ENCODE measurements at regions not wholly inside any gene's neighbourhood (a gene's known extent, or its start where the extent isn't known, plus 50 kb on each side); places are given as distances from the start of the nearest gene placed in this dataset.
"Not testable (repeated sequence)": the region's sequence is repeated elsewhere in the genome, so short reads cannot be mapped to it uniquely, and the experiment has no call there.

DNA sequence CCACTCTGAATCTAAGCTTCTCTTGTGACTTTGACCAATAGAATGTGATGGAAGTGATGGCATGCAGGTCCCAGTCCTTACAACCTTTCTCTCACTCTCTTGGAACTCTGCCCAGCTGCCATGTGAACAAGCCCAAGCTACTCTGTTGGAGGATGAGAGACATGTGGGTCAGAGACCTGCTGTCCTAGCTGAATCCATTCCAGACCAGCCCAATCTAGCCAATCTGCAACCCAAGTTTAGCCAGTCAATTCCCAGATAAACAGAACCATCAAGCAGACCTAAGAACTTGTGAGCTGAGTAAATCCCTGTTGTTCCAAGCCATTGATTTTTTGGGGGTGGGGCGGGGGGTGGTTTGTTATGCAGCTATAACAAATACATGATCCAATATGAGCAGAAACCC, 69.2 kb upstream of the GRK3 start:
- no peaks in the 10 kb centered on the region for H3K36me3 ChIP-seq (ENCODE audit: control insufficient read depth, insufficient read depth, low read length)
- no peaks in the 10 kb centered on the region for H3K27me3 ChIP-seq (ENCODE audit: control insufficient read depth, insufficient read depth, low read length)
- no peaks in the 10 kb centered on the region for H3K9me3 ChIP-seq (ENCODE audit: control insufficient read depth, low read length)
- no peaks in the 10 kb centered on the region for H3K4me1 ChIP-seq (ENCODE audit: control insufficient read depth, insufficient read depth, low read length)
- H3K4me3 ChIP-seq (ENCODE audit: low read length), result no peak overlapping the region
- H3K9ac ChIP-seq (ENCODE audit: low read length), result no peak overlapping the region

DNA sequence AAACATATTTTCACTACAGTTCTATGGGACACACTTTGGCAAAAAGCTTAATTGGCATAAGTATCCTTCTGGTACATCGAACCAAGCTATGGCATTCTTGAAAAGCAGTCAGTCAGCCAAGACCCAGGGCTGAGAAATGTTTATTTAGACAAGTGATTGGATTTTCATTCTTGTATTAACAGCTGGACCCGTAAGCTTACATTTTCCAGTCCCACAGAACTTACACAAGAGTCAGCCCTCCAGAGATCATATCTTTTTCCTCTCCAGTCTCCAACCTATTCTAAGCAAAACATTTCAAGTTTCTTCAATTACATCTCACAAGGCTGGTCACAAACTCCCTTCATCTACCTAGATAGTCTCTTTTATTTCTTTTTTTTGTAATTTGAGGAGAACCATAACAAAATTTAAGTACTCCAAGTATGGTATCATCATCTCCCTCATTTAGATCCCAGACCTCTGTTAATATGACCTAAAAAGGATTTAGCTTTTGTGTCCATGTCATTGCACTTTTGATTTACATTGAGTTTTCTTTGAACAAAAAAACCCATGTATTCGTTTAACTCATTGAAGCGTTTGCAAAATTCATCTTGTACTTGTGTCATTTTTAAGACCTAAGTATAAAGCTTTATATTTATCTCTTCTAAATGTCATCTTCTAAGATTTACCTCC, 67.9 kb upstream of the GRK3 start:
- Histone ChIP-seq H3K36me3 (ENCODE audit: control insufficient read depth, insufficient read depth, low read length) (no peaks in the 10 kb centered on the region), H3K4me1 (ENCODE audit: control insufficient read depth, insufficient read depth, low read length) (no peaks in the 10 kb centered on the region), H3K4me3 (ENCODE audit: low read length) (no peak overlapping the region), H3K9ac (ENCODE audit: low read length) (no peak overlapping the region), H3K27me3 (ENCODE audit: control insufficient read depth, insufficient read depth, low read length) (no peaks in the 10 kb centered on the region), H3K9me3 (ENCODE audit: control insufficient read depth, low read length) (no peaks in the 10 kb centered on the region)

DNA sequence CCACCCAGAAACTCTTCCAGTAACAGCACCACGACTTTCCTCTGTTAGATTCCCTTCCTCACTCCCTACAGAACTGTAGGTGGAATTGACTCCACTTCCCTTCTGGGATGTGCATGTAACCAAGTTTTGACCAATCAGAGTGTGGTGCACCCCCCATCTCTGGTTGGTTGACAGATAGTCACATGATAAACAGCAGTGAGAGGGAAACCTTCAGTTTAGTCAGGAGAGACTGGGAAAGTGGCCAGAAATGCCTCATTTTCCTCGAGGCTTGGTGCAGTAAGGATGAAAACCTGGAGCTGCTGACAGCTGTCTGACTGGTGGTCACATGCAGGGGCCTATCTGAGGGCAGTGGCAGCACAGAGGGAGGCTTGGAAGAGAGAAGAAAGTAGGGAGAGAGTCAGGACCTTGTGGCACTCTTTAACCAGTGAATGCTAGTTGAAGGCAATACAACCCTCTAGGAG, 67.3 kb upstream of the GRK3 start:
- Histone ChIP-seq H3K4me3 (ENCODE audit: low read length) (no peak overlapping the region), H3K4me1 (ENCODE audit: control insufficient read depth, insufficient read depth, low read length) (no peaks in the 10 kb centered on the region), H3K27me3 (ENCODE audit: control insufficient read depth, insufficient read depth, low read length) (no peaks in the 10 kb centered on the region), H3K36me3 (ENCODE audit: control insufficient read depth, insufficient read depth, low read length) (no peaks in the 10 kb centered on the region), H3K9ac (ENCODE audit: low read length) (no peak overlapping the region), H3K9me3 (ENCODE audit: control insufficient read depth, low read length) (no peaks in the 10 kb centered on the region)

DNA sequence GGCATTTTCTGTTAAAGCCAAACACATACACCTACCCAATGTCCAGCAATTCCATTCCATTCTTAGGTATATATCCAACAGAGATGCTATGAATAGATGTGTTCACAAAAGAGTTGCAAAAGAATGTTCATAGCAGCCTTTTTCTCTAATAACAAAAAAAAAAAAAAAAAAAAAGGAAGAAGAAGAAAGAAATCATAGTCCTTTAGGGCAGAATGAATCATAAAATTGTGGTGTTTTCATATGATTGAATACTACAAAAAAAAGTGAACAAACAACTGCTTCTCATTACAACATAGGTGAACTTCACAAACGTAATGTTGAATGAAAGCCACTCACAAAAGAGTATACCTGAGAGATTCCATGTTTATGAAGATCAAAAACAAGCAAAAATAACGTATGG, 66.8 kb upstream of the GRK3 start:
- Histone ChIP-seq H3K36me3 (ENCODE audit: control insufficient read depth, insufficient read depth, low read length) (no peaks in the 10 kb centered on the region), H3K27me3 (ENCODE audit: control insufficient read depth, insufficient read depth, low read length) (no peaks in the 10 kb centered on the region), H3K4me3 (ENCODE audit: low read length) (no peak overlapping the region), H3K9me3 (ENCODE audit: control insufficient read depth, low read length) (no peaks in the 10 kb centered on the region), H3K4me1 (ENCODE audit: control insufficient read depth, insufficient read depth, low read length) (no peaks in the 10 kb centered on the region), H3K9ac (ENCODE audit: low read length) (no peak overlapping the region)

DNA sequence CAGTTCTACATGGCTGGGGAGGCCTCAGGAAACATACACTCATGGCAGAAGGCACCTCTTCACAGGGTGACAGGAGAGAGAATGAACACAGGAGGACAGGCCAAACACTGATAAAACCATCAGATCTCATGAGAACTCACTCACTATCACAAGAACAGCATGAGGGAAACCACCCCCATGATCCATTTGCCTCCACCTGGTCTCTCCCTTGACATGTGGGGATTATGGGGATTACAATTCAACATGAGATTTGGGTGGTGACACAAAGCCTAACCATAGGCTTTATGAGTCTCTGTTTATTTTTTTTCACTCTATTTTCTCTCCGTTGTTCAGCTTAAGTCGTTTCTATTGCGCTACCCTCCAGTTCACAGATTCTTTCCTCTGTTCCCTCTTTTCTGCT, 63.8 kb upstream of the GRK3 start:
- not testable (repeated sequence) for H3K9me3 ChIP-seq (ENCODE audit: control insufficient read depth, low read length); H3K4me1 ChIP-seq (ENCODE audit: control insufficient read depth, insufficient read depth, low read length); H3K27me3 ChIP-seq (ENCODE audit: control insufficient read depth, insufficient read depth, low read length)

DNA sequence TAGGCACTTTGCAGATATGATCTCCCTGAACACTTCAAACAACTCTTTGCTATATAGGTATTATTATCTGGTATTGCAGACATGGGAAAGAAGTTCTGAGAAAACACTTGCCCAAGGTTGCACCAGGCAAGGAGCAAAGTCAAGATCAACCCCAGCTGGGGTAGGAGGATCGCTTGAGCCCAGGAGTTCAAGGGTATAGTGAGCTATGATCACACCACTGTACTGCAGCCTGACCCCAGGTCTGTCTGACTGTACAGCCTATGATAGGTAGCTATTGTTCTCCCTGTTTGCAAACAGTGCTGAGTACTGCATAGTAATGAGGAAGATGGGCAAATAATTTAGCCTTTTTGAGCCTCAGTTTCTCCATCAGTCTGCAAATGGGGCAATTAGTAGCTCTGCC, 60.5 kb upstream of the GRK3 start:
- H3K9ac ChIP-seq (ENCODE audit: low read length); H3K4me3 ChIP-seq (ENCODE audit: low read length); H3K36me3 ChIP-seq (ENCODE audit: control insufficient read depth, insufficient read depth, low read length); H3K27me3 ChIP-seq (ENCODE audit: control insufficient read depth, insufficient read depth, low read length); H3K9me3 ChIP-seq (ENCODE audit: control insufficient read depth, low read length); H3K4me1 ChIP-seq (ENCODE audit: control insufficient read depth, insufficient read depth, low read length): not testable (repeated sequence)

More for the DNA sequence above, 63.8 kb upstream of the GRK3 start:
- H3K4me3 ChIP-seq (ENCODE audit: low read length); H3K36me3 ChIP-seq (ENCODE audit: control insufficient read depth, insufficient read depth, low read length); H3K9ac ChIP-seq (ENCODE audit: low read length): not testable (repeated sequence)

DNA sequence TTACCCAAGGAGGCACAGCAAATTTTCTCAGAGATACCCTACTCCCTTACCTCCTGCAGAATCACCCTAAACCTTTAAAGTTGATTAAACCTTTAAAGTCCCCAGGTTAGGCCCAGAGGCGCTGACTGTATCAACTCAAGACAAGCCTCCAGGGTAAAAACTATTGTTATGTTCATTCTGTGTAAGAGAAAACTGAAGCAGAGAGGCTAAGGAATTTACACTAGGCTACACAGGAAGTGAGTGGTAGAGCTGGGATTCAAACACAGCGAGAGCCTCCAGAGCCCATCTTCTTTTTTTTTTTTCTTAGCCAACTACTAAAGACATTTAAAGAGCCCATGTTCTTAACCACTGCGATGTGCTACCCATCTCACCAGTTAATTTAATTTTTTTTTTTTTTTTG, 56.3 kb upstream of the GRK3 start:
- Histone ChIP-seq H3K9ac (ENCODE audit: low read length) (no peak overlapping the region), H3K9me3 (ENCODE audit: control insufficient read depth, low read length) (no peaks in the 10 kb centered on the region), H3K36me3 (ENCODE audit: control insufficient read depth, insufficient read depth, low read length) (no peaks in the 10 kb centered on the region), H3K4me3 (ENCODE audit: low read length) (no peak overlapping the region), H3K27me3 (ENCODE audit: control insufficient read depth, insufficient read depth, low read length) (no peaks in the 10 kb centered on the region), H3K4me1 (ENCODE audit: control insufficient read depth, insufficient read depth, low read length) (peaks cover 5% of the 10 kb centered on the region)

DNA sequence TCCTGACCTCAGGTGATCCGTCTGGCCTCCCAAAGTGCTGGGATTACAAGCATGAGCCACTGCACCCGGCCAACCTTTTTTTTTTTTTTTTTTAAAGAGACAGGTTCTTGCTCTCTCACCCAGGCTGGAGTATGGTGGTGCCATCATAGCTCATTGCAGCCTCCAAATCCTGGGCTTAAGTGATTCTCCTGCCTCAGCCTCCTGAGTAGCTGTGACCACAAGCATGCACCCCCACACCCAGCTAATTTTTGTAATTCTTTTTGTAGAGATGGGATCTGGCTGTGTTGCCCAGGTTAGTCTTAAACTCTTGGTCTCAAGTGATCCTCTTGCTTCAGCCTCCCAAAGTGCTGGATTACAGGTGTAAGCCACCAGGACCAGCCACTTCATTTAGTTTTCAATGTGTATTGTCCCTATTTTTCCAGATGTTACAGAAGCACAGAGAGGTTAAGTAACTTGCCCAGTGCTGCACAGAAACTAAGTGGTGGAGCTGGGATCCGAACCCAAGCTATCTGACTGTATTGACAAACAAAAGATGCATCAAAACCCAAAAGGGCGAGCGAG, 55.6 kb upstream of the GRK3 start:
- no peak overlapping the region for H3K4me3 ChIP-seq (ENCODE audit: low read length)
- H3K27me3 ChIP-seq (ENCODE audit: control insufficient read depth, insufficient read depth, low read length), result no peaks in the 10 kb centered on the region
- peaks cover 5% of the 10 kb centered on the region for H3K4me1 ChIP-seq (ENCODE audit: control insufficient read depth, insufficient read depth, low read length)
- no peaks in the 10 kb centered on the region for H3K36me3 ChIP-seq (ENCODE audit: control insufficient read depth, insufficient read depth, low read length)
- H3K9ac ChIP-seq (ENCODE audit: low read length), result no peak overlapping the region
- H3K9me3 ChIP-seq (ENCODE audit: control insufficient read depth, low read length), result no peaks in the 10 kb centered on the region

DNA sequence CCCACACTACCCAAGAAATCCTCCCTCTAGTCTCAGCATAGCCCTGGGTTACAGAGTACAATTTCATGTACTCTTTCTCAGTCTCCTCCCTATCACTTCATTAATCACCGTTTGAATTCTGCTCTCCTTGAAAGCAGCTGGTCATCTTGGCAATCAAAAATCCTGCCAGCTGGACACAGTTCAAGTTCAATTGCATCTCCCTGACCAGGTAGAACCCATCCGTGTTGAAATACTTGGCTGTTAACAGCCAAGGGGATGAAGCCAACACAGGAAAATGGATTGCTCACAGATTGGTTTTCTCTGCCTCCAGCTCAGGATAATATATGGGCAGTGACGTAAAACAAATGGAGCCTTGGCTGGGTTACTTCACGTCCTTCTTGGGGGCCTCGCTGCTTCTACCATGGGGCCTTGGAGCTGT, 55.1 kb upstream of the GRK3 start:
- Histone ChIP-seq H3K27me3 (ENCODE audit: control insufficient read depth, insufficient read depth, low read length) (no peaks in the 10 kb centered on the region), H3K9ac (ENCODE audit: low read length) (no peak overlapping the region), H3K9me3 (ENCODE audit: control insufficient read depth, low read length) (no peaks in the 10 kb centered on the region), H3K36me3 (ENCODE audit: control insufficient read depth, insufficient read depth, low read length) (no peaks in the 10 kb centered on the region), H3K4me3 (ENCODE audit: low read length) (no peak overlapping the region), H3K4me1 (ENCODE audit: control insufficient read depth, insufficient read depth, low read length) (peaks cover 5% of the 10 kb centered on the region)

DNA sequence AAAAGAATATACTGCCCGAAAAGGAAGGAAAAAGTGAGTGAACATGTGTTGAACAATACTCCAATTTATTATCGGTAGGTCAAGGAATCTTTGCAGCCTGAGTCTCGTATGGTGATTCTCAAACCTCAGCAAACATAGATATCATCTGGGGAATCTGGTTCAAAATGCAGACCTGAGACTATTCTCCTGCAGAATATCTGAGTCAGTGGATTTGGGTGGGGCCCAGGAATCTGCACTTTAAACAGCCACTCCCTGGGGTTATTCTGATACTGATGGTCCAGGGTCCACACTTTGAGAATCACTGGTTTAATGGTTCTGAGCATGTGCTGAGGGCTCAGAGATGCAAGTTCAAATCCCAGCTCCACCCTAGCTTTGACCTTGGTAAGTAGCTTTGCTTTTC, 53.6 kb upstream of the GRK3 start:
- Histone ChIP-seq H3K4me1 (ENCODE audit: control insufficient read depth, insufficient read depth, low read length) (peaks cover 5% of the 10 kb centered on the region), H3K36me3 (ENCODE audit: control insufficient read depth, insufficient read depth, low read length) (no peaks in the 10 kb centered on the region), H3K9ac (ENCODE audit: low read length) (no peak overlapping the region), H3K9me3 (ENCODE audit: control insufficient read depth, low read length) (no peaks in the 10 kb centered on the region), H3K27me3 (ENCODE audit: control insufficient read depth, insufficient read depth, low read length) (no peaks in the 10 kb centered on the region), H3K4me3 (ENCODE audit: low read length) (no peak overlapping the region)

DNA sequence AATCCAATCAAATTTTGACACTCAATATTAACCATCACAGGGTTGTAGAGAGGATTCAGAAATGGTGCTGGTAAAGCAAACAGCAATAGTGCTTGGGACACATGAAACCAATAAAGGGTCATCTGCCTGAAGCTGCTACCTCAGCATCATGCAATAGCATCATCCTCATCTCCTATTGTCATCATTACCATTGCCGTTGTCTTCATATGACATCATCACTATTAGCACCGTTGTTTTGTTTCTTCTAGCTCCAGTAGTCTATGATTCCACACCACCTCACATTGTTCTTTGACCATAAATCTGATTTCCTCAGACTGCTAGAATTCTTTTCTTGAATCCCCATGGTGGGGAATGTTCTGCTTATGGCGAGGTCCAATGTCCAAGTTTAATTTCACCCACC, 52.8 kb upstream of the GRK3 start:
- Histone ChIP-seq H3K9me3 (ENCODE audit: control insufficient read depth, low read length) (no peaks in the 10 kb centered on the region), H3K9ac (ENCODE audit: low read length) (no peak overlapping the region), H3K4me1 (ENCODE audit: control insufficient read depth, insufficient read depth, low read length) (peaks cover 5% of the 10 kb centered on the region), H3K36me3 (ENCODE audit: control insufficient read depth, insufficient read depth, low read length) (no peaks in the 10 kb centered on the region), H3K27me3 (ENCODE audit: control insufficient read depth, insufficient read depth, low read length) (no peaks in the 10 kb centered on the region), H3K4me3 (ENCODE audit: low read length) (no peak overlapping the region)

DNA sequence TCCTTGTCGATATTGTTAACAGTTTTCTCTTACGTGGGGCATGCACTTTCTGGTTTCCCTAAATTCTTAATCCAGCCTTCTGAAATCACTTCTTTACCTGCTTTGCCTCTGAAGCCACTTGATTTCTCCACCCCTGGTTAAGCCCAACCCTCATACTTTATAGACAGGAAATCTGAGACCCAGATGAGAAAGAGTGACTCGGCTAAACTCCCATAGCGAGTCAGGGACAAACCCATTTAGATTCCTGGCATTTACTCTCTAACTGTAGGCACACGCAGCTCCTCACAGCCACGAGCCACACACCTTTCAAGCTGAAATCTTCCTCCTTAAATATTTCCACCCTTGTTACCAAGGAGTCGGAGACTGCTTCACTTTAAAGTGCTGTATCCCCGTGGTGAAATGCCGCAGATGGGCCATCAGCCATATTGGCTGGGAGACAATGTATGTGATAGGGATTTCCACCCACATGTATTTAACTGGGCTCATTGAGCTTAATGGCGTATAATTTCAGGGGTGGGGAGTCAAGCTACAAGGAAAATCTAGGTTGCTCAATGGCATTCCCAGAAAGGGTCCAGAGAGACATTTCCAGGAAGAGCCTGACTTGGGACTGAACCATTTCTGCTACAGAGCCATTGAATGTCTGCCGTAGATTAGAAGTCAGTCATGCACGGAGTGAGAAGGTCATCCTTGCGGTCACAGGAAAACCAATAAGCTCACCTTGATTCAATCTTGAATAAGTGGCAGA, 49.9 kb upstream of the GRK3 start:
- Histone ChIP-seq H3K36me3 (ENCODE audit: control insufficient read depth, insufficient read depth, low read length) (no peaks in the 10 kb centered on the region), H3K27me3 (ENCODE audit: control insufficient read depth, insufficient read depth, low read length) (no peaks in the 10 kb centered on the region), H3K4me3 (ENCODE audit: low read length) (no peak overlapping the region), H3K9me3 (ENCODE audit: control insufficient read depth, low read length) (no peaks in the 10 kb centered on the region), H3K4me1 (ENCODE audit: control insufficient read depth, insufficient read depth, low read length) (peaks cover 5% of the 10 kb centered on the region), H3K9ac (ENCODE audit: low read length) (no peak overlapping the region)

All from mucosa of stomach (tissue), 1 donor.